HG03432 (cell line): ENCODE measurements at regions not wholly inside any gene's neighbourhood (a gene's known extent, or its start where the extent isn't known, plus 50 kb on each side); places are given as distances from the start of the nearest gene placed in this dataset.
"Not testable (repeated sequence)": the region's sequence is repeated elsewhere in the genome, so short reads cannot be mapped to it uniquely, and the experiment has no call there.

Experiments
- ATAC-seq: cut with Tn5 transposase; IDR thresholded peaks from one replicate; pipeline ENCODE4 v1.9.1; 2021; ENCODE audit warnings: mild to moderate bottlenecking, moderate library complexity; ENCODE audit not compliant: unreplicated experiment

DNA sequence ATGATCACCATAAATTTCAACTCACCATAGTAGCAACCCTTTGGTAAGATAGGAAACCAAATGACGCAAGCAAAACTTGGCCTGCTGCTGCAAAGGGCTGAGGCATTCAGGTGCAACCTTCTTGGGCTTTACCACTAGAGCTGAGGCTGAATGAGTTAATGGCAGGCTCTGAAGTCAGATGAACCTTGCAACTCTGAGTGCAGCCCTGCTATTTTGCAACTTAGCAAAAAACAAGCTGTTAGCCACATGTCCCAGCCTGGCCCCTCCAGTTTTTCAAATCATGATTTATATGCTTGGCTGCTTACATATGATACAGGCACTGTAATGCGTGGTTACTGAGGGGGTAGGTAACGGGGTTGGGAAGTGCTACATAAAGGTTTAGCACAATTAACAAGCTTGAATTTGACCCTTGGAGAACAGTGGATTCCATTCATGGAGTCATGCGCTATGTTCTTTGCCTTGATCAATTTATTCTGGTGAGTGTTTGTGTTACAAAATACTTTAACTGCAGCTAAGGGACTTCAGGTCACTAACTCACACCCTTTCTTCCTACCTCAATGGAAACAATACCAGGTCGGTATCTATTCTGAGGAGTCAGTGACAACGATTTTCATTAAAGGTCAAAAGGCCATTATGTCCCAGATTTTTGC, 80.5 kb upstream of the PPARGC1A start:
- ATAC-seq = no peak

DNA sequence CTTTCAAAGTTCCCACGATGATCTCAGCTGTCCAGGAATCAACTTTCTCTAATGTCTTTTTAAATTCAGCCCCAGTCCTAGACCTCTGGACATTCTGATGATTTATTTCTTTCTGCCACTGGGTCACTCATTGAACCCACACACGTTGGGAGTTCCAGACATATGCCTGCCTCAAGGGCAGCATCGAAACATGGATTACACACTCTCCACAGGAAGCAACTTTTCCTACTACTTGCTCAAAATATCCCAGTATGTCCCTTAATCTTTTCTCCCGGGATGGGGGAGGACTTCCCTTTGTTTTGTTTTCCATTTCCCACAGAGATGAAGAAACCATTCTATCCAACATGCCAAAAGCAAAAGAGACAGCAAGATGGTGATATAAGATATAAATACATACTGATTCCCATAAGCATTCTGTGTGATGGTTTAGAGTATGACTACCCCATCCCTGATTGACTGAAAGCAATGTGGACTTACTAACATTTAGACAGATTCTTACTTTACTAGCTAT, 79.8 kb upstream of the PPARGC1A start:
- ATAC-seq = no peak

DNA sequence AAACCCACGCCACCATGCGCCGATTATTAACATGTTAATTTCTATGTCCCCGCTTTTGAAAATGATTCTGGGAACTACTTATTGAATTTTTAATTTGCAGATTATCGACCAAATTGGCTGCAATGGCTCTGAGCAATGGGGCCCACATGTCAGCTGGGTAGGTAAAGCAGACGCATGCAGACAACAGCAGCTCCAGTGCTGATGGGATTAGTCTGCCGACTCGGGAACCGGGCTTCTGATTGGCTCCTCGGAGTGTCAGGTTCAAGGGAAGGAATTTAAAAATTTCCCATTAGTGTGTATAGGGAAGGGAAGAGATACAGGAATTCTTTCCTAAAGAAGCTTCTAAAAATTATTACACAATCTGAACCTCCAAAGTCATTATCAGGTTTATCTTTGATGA, 77.4 kb upstream of the PPARGC1A start:
- no peak for ATAC-seq

DNA sequence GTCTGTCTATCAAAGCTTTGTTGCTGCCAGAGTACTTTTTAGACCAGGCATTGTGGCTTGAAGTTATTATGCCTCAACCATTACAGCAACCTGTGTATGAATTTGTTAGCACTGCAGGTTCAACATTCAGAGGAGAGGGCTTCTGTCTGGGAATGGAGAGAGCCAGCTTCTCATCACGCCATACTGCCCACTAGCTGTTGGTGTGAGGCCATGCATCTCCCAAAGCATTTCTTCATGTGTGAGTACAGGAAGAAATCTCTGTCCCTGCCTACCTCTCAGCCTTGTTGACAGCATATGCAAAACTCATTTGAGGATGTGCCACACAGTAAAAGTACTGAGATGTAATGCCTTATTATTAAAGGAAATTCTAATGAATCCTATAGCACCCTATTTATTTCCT, 76.9 kb upstream of the PPARGC1A start:
- no peak for ATAC-seq

DNA sequence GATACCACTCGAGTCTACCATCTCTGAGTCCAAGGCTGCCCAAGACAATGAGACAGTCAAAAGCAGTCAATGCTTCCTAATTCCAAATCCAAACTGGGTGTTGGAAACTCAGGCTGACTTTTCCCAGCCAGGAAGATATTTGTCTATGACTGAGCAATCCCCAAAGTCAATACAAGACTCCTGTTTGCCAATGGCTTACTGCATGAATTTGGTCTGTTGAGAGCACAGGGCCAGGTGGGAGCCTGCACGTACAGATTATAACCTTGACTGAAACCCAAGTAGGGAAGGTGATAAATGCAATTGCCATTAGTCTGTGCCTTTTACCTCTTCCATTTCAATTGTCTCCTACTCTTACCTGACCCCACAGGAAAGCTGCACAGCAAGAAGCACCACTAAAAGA, 72.6 kb upstream of the PPARGC1A start:
- no peak for ATAC-seq

DNA sequence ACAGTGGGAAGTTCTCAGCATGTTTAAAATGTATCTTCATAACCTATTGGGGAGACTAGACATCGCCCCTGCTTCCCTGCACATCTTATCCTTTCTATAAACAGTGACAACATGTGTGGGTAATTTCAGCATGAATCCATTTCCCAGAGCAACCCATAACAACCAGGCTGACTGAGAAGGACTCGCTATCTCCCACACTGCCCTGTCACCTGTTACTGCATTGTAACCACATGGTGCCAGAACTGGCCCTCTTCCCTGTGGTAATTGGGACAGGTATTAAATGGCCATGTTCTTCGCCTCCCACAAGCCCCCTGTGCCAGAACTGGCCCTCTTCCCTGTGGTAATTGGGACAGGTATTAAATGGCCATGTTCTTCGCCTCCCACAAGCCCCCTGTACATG, 71.5 kb upstream of the PPARGC1A start:
- not testable (repeated sequence) for ATAC-seq

DNA sequence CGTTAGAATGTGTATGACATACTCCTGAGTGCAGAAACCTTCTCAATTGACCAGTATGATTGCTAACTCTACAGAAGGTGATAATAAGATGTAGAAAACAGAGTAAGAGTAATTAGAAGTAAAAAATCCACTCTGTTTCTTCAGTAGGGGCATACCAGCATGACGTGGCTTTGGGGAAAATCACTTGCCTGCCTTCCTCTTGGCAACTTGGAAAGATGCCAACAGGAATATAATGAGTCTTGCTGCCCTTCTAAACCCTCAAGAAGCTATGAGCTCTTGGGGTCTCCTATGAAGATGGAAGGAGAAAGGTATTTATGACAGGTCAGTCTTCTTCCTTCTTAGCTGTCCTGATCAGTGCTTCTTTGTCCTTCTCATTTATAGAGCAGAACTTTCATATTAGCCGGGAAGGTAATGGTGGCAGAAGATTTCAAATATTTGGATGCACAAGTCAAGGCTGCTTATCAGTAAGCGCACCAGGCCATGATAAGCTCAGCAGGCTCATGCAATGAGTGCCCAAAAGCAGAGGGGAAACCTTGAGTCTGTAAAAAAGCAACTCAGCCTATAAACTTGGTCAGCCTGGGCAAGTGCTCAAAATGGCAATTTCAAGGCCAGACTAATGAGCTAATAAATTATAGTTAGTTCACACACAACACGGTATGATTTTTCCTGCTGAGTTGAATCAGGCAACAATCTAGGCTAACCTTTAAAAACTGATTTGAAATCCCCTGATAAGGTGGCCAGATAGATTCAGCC, 69.7 kb upstream of the PPARGC1A start:
- no peak for ATAC-seq

DNA sequence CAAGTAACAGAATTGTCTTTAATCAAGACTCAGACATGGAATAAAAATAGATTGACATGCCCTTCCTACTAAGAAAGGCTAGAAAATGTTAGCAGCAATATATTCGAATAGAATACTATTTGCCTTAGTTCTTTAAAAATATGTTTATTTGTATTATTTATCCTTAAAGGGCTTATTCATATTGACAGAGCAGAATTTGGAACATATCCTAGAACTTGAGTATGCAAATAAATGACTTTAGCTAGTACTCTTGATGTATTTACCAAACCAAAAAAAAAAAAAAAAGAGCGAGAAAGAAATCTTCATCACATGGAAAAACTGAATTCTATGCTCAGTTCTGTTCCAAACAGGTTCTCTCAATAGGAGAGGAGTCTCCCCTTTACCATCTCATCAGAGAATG, 68.9 kb upstream of the PPARGC1A start:
- ATAC-seq = no peak

DNA sequence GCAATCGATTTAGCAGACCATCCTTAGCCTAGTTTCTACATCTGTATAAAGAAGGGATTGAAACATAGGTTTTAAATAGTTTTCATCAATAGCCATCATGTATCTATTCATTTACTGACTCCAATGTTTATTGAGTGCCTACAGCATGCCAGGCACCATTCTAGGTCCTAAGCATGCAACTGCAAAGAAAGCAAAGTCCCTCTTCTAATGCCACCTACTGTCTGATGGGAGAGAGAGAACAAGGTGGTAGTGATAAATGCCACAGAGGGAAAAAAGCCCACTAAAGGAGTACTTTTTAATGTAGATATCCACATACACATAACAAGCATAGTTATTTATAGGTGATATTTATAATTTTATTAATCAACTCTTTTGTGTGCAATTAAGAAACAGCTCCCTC, 67.6 kb upstream of the PPARGC1A start:
- no peak for ATAC-seq

DNA sequence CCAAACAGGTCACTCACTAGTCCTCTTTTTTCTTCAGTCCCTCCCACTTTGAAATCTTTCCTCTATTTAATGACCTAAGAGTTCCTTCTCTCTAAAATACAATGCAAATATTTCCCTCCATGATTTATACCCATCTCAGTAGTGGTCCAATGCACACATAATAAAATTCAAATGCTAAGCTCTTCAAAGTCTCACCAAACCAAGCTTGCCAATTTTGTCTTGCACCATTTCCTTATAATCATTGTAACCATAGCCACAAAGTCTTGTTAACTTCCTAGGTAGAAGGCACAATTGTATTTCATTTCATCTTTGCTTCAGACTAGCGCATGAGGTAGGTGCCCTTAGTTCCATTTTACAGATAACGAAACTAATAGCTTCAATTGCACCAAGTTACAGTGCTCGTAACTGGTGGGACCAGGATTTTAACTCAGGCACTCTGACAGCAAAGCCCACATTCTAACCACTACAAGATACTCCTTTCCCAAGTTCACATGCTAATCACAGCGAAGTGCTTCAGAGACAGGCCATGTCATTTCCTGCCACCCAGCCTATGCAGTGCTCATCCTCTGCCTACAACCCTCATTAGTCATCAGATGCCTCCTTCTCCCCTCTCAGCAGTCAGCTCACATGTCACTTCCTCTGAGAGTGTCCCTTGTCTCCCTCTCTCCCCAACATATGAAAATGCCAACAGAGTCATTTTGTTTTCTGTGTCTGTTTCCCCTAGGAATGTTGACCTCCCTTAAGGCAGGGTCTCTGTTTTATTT, 66.9 kb upstream of the PPARGC1A start:
- no peak for ATAC-seq

DNA sequence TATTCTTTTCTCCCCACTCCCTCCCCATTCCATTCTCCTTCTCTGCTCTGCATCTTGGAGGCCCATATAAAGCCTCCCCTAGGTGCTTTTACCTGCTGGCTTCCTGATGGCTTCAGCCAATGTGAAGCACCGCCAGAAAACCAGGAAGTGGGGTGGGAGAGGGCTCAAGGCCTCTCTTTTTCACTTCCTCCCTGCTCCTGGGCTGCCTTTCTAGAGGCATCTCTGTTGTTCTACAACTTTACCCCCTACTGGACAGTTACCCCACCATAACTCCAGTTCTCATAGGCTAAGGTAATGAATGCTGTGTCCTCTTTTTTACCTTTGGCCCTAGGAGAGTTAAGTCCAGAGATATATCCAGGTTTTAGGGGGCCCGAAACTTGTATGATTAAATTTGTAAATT, 62.4 kb upstream of the PPARGC1A start:
- ATAC-seq = peak; percentile 67

DNA sequence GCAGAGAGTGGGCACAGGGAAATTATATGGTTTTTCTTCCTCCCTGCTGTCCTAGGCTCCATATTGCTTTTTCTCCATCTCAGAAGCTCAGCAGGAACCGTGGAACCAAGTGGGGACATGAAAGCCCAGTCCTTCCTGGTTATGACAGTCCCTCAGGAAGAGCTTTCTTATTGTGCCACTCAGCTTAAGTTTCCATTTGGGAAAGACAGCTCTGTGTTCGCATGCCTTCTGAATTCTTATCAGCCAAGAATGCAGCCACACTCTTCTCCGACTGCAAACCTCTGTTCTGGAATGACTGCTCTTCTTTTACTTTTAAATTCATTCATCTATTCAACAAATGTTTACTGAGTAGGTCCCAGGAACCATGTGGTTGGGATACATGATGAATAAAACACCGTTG, 58.0 kb upstream of the PPARGC1A start:
- no peak for ATAC-seq

DNA sequence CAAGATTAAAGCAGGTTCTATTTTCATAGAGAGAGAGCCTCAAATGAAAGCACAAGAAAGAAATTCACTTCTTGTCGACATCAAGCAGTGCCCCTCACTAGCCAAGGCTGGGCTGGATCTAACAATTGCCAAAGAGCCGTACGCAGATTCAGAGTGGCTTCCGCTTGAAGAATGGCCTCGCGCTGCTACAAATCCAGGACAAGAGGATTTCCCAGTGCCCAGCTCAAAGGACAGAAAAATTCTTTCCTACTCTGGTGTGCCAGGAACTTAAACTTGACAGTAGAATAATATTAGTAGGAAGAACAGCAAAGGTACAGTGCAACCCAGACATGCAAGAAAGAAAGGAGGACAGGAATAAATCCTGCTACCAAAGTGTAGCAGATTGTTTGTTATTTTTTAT, 56.5 kb upstream of the PPARGC1A start:
- no peak for ATAC-seq

DNA sequence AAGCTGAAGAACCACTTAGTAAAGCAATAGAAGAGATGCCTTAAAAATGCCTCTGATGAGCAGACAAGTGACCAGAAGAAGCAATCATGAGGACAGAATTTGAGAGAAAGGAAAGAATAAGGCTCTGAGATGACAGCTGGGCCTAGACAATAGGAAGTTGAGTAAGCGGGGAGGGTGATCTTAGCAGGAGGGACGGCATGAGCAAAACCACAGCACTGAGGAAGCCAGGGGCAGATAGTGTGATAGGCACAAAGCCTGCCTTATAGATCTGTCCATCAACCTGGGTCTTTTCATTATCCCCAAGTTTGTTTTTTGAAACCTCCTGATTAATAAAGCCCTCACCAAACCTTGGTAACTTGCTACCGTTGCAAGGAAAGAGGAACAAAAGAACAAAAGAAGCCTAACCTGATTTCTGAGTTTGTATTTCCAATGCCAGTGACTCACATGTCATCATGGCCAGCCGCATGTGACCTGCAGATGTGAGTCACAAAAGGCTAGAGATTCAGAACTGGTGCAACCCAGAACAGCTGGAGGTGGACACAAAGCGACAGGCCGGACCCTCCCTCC, 55.7 kb upstream of the PPARGC1A start:
- peak; percentile 95 for ATAC-seq

DNA sequence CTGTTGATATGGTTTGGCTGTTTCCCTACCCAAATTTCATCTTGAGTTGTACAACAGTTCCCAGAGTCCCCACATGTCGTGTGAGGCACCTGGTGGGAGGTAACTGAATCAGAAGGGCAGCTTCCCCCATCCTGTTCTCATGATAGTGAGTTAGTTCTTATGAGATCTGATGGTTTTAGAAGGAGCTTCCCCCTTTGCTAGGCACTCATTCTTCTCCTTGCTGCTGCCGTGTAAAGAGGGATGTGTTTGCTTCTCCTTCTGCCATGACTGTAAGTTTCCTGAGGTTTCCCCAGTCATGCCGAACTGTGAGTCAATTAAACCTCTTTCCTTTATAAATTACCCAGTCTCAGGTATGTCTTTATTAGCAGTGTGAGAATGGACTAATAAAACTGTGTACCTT, 54.7 kb upstream of the PPARGC1A start:
- ATAC-seq = not testable (repeated sequence)

DNA sequence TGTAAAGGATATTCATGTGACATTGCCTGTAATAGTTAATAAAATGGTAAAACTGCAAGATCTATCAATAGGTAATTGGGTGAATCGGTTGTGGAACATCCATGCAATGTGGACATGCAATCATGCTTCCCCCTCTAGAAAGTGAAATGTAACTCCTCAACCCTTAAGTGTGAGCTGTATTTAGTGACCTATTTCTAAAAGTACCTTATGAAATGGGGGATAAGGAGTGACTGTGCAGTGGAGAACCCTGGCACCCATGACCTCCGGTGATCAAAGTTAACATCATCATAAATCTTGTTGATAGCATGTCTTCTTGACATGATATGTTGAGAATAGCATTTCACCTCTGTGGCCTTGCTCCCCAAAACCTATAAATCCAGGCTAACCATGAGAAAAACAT, 53.6 kb upstream of the PPARGC1A start:
- no peak for ATAC-seq

DNA sequence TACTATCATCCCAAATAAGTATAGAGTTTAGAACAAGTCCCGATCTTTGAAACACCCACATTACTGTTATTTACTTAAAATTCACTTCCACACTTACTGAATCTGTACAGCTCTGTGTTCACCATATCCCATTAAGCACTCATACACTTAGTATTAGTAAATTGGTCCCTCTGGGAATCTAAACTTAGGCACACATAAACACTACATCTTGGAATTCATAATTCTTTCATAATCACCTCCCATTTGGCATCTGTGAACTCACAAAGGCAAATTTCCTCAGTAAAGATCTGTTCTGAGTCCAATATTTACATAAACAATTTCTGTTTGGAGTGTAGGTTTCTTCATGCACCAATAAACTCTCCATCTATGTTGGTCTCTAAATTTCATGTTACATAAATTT, 52.6 kb upstream of the PPARGC1A start:
- ATAC-seq = no peak
